Panc1 (cell line): ENCODE measurements at regions not wholly inside any gene's neighbourhood (a gene's known extent, or its start where the extent isn't known, plus 50 kb on each side); places are given as distances from the start of the nearest gene placed in this dataset.

Source experiments
- ATAC-seq: fragments of 200-7000 bp; cut with Tn5 transposase; 2 replicates; pipeline ENCODE4 v1.9.1; 2020; ENCODE audit warnings: mild to moderate bottlenecking, moderate library complexity
- BruUV-seq: library from RNA; stranded (reverse); fragments of 400-500 nt; replicated peaks from 2 replicates; lab custom pipeline; 2021; lab: Mats Ljungman, UMichigan
- CTCF ChIA-PET: fragments of 300-600 bp; sonication (Branson Sonifier 250); formaldehyde crosslinking; loops from one replicate; lab custom pipeline; 2022; ENCODE audit warnings: antibody characterized with exemption; lab: Charles Lee
- POLR2A ChIA-PET: fragments of 300-600 bp; sonication (Branson Sonifier 250); formaldehyde crosslinking; loops from one replicate; lab custom pipeline; 2022; ENCODE audit warnings: antibody characterized with exemption; lab: Charles Lee
- DNase-seq: peaks from one replicate; pipeline ENCODE4 v3.0.0-alpha.2; 2010; ENCODE audit warnings: low read depth, low spot score
- H3K27ac ChIP-seq: 2 replicates; pipeline ENCODE4 v1.5.1; 2011; ENCODE audit warnings: mild to moderate bottlenecking, low read length, inconsistent platforms
- H3K27me3 ChIP-seq: fragments of 200-500 bp; sonication (Bioruptor generic); 2 replicates; pipeline ENCODE4 v1.6.0; 2014; ENCODE audit warnings: low read length, inconsistent platforms; ENCODE audit not compliant: control insufficient read depth, insufficient read depth
- H3K36me3 ChIP-seq: fragments of 200-500 bp; sonication (Bioruptor generic); 2 replicates; pipeline ENCODE4 v1.5.1; 2014; ENCODE audit warnings: inconsistent platforms, mild to moderate bottlenecking, low read length, moderate library complexity; ENCODE audit not compliant: control insufficient read depth, insufficient read depth
- H3K4me1 ChIP-seq: 2 replicates; pipeline ENCODE4 v1.5.1; 2011; ENCODE audit warnings: inconsistent platforms, mild to moderate bottlenecking, low read length, moderate library complexity; ENCODE audit not compliant: control insufficient read depth, insufficient read depth
- H3K4me3 ChIP-seq, 2 experiments: 2 replicates each; pipeline ENCODE4 v1.5.1; 2011 to 2012; ENCODE audit warnings: low read depth in 2 of 2, low read length in 2 of 2, mild to moderate bottlenecking in 2 of 2, inconsistent platforms in 1 of 2, moderate library complexity in 1 of 2
- H3K9me3 ChIP-seq: fragments of 200-500 bp; sonication (Bioruptor generic); 2 replicates; pipeline ENCODE4 v1.5.1; 2014; ENCODE audit warnings: low read depth, mild to moderate bottlenecking, inconsistent platforms, low read length, moderate library complexity; ENCODE audit not compliant: control insufficient read depth, insufficient read depth
- CTCF ChIP-seq: fragments of 450-650 bp; IDR thresholded peaks from 2 replicates; pipeline ENCODE4 v1.5.1; 2017; ENCODE audit warnings: mild to moderate bottlenecking
- POLR2AphosphoS5 ChIP-seq: IDR thresholded peaks from 2 replicates; pipeline ENCODE4 v1.6.1; 2012; ENCODE audit warnings: mild to moderate bottlenecking, low read depth, low read length, moderate library complexity
- REST ChIP-seq, 2 experiments: IDR thresholded peaks; 2 replicates each; pipeline ENCODE4 v1.6.1; 2011 to 2012; ENCODE audit warnings: low read depth in 2 of 2, control low read depth in 1 of 2, low read length in 1 of 2, mild to moderate bottlenecking in 1 of 2, moderate library complexity in 1 of 2; ENCODE audit not compliant: insufficient read depth in 1 of 2
- SIN3A ChIP-seq: IDR thresholded peaks from 2 replicates; pipeline ENCODE4 v1.6.1; 2012; ENCODE audit warnings: low read depth, mild to moderate bottlenecking, low read length, moderate library complexity, borderline replicate concordance; ENCODE audit not compliant: insufficient read depth
- TCF7L2 ChIP-seq: IDR thresholded peaks from 2 replicates; pipeline ENCODE4 v1.6.1; 2011; ENCODE audit warnings: mild to moderate bottlenecking, low read depth, low read length, inconsistent platforms
- in situ Hi-C: cut with HindIII; loops from 2 replicates; pipeline ENCODE4 v1.10.0; 2016; ENCODE audit warnings: low sequenced_read_pairs, low pct_unique_long_range_greater_than_20kb
- intact Hi-C: fragments of 100-400 bp; cut with micrococcal nuclease; formaldehyde crosslinking; loops from one replicate; pipeline ENCODE4 v1.10.0; 2022; ENCODE audit not compliant: unreplicated experiment

DNA sequence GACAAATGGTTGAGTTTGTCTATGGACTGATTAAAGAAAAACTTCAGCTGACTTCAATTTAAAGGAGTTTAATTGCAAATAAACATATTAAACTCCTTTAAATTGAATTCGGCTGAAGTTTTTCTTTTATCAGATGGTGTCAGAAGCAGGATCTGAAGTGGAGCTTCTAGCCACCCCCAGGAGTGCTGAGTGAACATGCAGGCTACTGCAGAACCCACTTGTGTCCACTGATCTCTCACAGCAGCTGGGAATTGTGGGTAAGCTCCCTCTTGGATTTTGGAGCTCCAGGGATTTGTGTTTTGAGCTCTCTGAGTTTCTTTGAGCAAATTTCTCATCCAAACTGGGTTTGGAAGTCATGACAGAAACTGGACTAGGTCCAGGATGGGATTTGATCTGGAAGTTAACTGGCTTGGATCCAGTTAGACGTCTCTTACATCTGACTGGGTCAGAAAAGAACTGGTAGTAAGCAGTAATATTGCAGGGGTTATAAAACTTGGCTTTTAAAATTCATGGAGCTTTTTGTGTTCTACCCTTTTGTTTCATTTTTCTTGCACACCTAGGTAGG, 95.8 kb upstream of the UST start:
- in situ Hi-C loops (no loop called here), intact Hi-C loops (no loop called here)
- no peak for ATAC-seq
- no peaks in the 10 kb centered on the region for H3K36me3 ChIP-seq
- no peak overlapping the region for H3K4me3 ChIP-seq
- ChIA-PET CTCF (no interaction called here), POLR2A (no interaction called here)
- H3K27me3 ChIP-seq, result no peaks in the 10 kb centered on the region
- peaks cover 8% of the 10 kb centered on the region; the same call in 1 of the 2 replicates for H3K9me3 ChIP-seq
- no peak overlapping the region for H3K27ac ChIP-seq
- no peak for DNase-seq
- no TSS peak for BruUV-seq
- H3K4me1 ChIP-seq, result no peaks in the 10 kb centered on the region
- TF ChIP-seq REST (IDR thresholded peaks at IDR 0.05; ENCODE audit: insufficient read depth in 1 of 2, low read depth in 2 of 2, low read length in 1 of 2), result no peak
- no peak for TF ChIP-seq TCF7L2
- no peak for TF ChIP-seq CTCF
- no peak for TF ChIP-seq SIN3A
- no peak for TF ChIP-seq POLR2AphosphoS5

- no TSS peak for BruUV-seq
- ATAC-seq, result no peak
- TF ChIP-seq POLR2AphosphoS5 (no peak), REST (IDR thresholded peaks at IDR 0.05; ENCODE audit: insufficient read depth in 1 of 2, low read depth in 2 of 2, low read length in 1 of 2) (no peak), CTCF (no peak), SIN3A (no peak), TCF7L2 (no peak)
- Histone ChIP-seq H3K9me3 (peaks cover 8% of the 10 kb centered on the region; the same call in 1 of the 2 replicates), H3K4me3 (no peak overlapping the region), H3K27ac (no peak overlapping the region), H3K36me3 (no peaks in the 10 kb centered on the region), H3K27me3 (no peaks in the 10 kb centered on the region), H3K4me1 (no peaks in the 10 kb centered on the region)
- intact Hi-C loops, result no loop called here
- ChIA-PET CTCF (no interaction called here), POLR2A (no interaction called here)
- in situ Hi-C loops, result no loop called here
- no peak for DNase-seq
Observed at GRCh38 chr6:148652205-148652604, 94.6 kb upstream of the UST start.
